NCI-H82 (cell line): ENCODE measurements at regions not wholly inside any gene's neighbourhood (a gene's known extent, or its start where the extent isn't known, plus 50 kb on each side); places are given as distances from the start of the nearest gene placed in this dataset.
"Not testable (repeated sequence)": the region's sequence is repeated elsewhere in the genome, so short reads cannot be mapped to it uniquely, and the experiment has no call there.

Experiments used
- DNase-seq: peaks from one replicate; lab custom pipeline; 2025; lab: John Stamatoyannopoulos, UW

GRCh38 chr11:71638801-71639519 lies 56.3 kb upstream of the KRTAP5-11 start:
- DNase-seq, result peak; percentile 45

- DNase-seq, result peak; percentile 17
These were observed 56.8 kb upstream of the KRTAP5-11 start for GRCh38 chr11:71639520-71639849.

GRCh38 chr11:71639916-71640315 lies 57.2 kb upstream of the KRTAP5-11 start:
- DNase-seq, result not testable (repeated sequence)

GRCh38 chr11:71647078-71647477 lies 64.4 kb upstream of the KRTAP5-11 start:
- DNase-seq, result not testable (repeated sequence)

- not testable (repeated sequence) for DNase-seq
These were observed 70.3 kb upstream of the KRTAP5-11 start for GRCh38 chr11:71652998-71653397.

DNA sequence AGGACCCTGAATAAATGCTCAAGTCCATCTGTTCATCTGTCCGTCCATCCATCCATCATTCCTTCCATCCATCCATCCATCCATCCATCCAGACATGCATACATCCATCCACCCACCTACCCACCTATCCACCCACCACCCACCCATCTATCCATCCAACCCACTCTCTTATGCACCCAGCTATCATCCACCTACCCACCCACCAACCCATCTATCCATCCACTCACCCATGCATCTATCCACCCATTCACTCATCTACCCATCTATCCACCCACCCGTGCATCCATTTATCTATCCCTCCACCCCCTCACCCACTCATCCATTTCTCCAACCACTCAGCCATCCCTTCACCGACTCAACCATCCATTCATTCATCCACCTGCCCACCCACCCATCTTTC lies 71.7 kb upstream of the KRTAP5-11 start:
- DNase-seq, result not testable (repeated sequence)

DNA sequence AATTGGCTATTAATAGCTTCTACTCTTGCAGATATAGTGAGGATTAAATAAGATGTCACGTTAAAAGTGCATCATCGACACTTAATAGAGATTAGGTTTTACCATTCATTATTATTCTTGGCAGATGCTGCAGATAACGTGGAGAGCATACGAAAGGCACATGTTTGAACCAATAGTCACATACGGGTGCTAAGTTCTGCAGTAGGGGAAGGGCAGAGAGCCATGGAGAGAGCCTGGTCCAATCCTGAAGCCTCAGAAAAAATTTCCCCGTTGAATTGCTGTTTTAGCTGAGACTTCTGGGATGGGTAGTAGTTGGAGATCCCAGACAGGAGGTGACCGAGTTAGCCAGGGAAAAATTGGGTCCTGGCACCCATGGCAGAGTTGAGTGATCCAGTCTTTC lies 72.4 kb upstream of the KRTAP5-11 start:
- DNase-seq, result not testable (repeated sequence)

DNA sequence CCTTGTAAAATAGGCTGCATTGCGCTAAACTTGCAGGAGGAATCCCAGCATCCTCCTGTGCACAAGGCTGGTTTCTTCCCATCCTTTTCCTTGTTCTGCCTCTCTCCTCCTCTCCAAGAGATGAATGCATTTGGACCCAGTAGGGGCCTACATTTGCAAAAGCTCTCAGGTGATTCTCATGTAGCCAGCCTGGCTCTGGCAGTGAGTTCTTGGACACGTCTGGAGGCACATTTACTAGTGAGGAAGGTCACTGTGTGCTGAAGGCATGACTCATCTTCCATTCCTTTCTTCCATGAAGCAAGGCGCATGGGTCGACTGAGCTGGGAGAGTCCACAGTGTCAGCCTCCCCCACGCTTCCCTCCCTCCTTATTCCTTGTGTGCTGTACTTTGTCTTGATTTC lies 73.8 kb upstream of the KRTAP5-11 start:
- DNase-seq, result not testable (repeated sequence)

GRCh38 chr11:71664941-71665340 lies 82.3 kb upstream of the KRTAP5-11 start:
- DNase-seq, result not testable (repeated sequence)

- not testable (repeated sequence) for DNase-seq
These were observed 115.4 kb upstream of the KRTAP5-11 start for GRCh38 chr11:71698110-71698509.

DNA sequence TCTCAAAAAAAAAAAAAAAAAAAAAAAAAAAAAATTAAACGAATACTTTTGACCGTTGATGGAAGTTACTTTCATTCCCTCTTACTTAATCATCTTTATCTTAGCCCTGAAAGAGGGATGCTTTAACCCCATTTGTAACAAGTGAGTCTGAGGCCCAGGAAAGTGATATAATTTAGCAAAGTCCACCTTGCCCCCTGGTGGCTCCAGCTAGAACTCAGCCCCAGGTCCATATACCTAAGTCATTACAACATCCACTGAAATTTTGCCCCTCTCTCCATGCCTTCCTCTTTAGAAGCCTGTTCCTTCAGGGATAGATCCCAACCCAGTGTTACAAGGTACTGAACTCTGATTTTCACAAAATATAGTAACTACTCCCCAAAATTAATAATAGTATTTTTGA lies 116.3 kb upstream of the KRTAP5-11 start:
- DNase-seq, result not testable (repeated sequence)

DNA sequence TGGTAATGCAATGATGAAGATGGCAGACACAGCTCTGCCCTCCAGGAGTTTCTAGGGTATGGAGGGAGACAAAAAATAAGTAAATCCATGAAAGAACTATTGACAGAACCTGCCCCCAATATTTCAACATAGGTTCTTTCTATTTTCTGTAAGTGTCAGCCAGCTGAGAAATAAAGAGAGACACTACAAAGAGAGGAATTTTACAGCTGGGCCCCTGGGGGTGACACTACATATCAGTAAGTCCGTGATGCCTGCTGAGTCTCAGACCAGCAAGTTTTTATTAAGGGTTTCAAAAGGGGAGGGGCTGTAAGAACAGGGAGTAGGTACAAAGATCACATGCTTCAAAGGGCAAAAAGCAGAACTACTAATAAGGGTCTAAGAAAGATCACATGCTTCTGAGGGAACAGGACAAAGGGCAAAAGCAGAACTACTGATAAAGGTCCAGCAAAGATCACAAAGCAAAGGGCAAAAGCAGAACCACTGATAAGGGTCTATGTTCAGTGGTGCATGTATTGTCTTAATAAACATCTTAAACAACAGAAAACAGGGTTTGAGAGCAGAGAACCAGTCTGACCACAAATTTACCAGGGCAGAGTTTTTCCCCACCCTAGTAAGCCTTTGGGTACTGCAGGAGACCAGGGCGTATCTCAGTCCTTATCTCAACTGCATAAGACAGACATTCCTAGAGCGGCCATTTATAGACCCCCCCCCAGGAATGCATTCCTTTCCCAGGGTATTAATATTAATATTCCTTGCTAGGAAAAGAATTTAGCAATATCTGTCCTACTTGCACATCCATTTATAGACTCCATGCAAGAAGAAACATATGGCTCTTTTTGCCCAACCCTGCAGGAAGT lies 119.0 kb upstream of the KRTAP5-11 start:
- not testable (repeated sequence) for DNase-seq

GRCh38 chr11:71705086-71705737 lies 122.5 kb upstream of the KRTAP5-11 start:
- not testable (repeated sequence) for DNase-seq

DNA sequence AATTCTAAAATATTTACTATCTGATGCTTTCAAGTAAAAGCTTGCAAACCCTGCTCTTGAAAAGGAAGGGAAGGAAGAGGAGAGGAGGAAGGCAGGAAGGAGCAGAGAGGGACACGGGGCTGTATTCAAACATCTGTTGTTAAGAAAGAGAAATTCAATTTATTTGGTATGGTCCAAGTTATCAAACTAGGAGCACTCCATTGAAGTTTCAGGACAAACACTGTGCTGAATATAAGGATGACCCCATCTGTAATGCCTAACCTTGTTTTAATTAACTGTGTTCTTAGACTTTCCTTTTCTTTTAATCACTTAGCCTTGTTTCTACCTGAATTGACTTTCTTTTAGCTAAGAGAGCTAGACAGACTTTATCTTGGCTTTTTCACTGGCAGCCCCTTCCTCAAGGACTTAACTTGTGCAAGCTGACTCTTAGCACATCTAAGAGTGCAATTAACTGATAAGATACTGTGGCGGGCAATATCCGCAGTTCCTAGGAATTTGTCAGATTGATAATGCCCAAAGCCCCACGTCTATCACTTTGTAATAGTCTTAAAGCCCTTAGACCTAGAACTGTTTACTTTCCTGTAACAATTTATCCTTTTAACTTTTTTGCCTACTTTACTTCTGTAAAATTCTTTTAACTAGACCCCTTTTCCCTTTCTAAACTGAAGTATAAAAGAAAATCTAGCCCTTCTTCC lies 123.2 kb upstream of the KRTAP5-11 start:
- not testable (repeated sequence) for DNase-seq

DNA sequence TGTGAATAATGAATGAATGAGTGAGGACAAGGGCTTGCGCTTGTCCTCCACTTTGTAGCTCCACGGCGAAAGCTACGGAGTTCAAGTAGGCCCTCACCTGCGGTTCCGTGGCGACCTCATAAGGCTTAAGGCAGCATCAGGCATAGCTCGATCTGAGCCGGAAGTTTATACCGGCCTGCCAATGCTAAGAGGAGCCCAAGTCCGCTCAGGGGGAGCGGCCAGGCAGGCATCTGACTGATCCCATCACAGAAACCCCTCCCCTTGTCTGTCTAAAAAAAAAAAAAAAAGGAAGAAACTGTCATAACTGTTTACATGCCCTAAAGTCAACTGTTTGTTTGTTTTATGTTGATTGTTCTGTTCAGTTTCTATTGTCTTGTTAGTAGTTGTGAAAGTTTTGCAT lies 124.4 kb upstream of the KRTAP5-11 start:
- not testable (repeated sequence) for DNase-seq

- DNase-seq, result not testable (repeated sequence)
These were observed 123.5 kb upstream of the DEFB108B start for GRCh38 chr11:71709541-71709940.

- DNase-seq, result not testable (repeated sequence)
These were observed 122.8 kb upstream of the DEFB108B start for GRCh38 chr11:71710171-71710671.

- not testable (repeated sequence) for DNase-seq
These were observed 122.2 kb upstream of the DEFB108B start for GRCh38 chr11:71710701-71711385.

GRCh38 chr11:71712350-71712749 lies 120.7 kb upstream of the DEFB108B start:
- DNase-seq, result not testable (repeated sequence)

DNA sequence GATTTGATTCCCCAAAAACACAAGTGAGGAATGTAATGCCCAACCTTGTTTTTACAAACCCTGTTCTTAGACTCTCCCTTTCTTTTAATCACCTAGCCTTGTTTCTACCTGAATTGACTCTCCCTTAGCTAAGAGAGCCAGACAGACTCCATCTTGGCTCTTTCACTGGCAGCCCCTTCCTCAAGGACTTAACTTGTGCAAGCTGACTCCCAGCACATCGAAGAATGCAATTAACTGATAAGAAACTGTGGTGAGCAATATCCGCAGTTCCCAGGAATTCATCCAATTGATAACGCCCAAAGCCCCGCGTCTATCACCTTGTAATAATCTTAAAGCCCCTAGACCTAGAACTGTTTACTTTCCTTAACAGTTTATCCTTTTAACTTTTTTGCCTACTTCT lies 120.2 kb upstream of the DEFB108B start:
- not testable (repeated sequence) for DNase-seq

DNA sequence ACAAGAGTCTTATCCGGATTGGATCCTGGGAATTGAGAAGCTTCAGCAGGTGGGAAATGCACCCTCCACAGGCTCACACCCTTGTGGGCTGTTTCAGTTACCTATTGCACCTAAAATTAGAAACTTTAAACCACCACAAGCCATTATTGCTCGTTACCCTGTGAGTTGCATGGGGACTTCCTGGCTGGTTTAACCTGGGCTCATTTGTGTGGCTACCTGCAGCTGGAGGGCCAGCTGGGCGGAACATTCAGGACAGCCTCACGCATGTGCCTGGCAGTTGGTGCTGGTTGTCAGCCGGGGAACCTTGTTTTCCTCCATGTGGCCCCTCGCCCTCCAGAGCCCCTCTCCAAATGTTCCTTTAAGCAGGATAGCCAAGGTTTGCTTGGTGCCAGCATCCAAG lies 118.5 kb upstream of the DEFB108B start:
- DNase-seq, result not testable (repeated sequence)
